Esophagus muscularis mucosa (tissue), 3 donors: ENCODE measurements at regions not wholly inside any gene's neighbourhood (a gene's known extent, or its start where the extent isn't known, plus 50 kb on each side); places are given as distances from the start of the nearest gene placed in this dataset.

ENCODE experiments used
- CTCF ChIP-seq, 3 experiments: fragments of 200-600 bp in 2 of 3; fragments of 450-650 bp in 1 of 3; sonication (generic) in 2 of 3; IDR thresholded peaks; one replicate each; pipeline ENCODE4 v1.5.1; 2017 to 2019; ENCODE audit warnings: antibody characterized with exemption in 3 of 3, mild to moderate bottlenecking in 2 of 3, moderate library complexity in 1 of 3
- EP300 ChIP-seq: sonication (generic); formaldehyde crosslinking; IDR thresholded peaks from one replicate; pipeline ENCODE4 v1.6.1; 2017; ENCODE audit warnings: antibody characterized with exemption

GRCh38 chr14:66249544-66249943 is 236.6 kb upstream of the CCDC196 start:
- TF ChIP-seq CTCF (IDR thresholded peaks at IDR 0.05) (no peak), EP300 (no peak)
